HG02678 (cell line): ENCODE measurements at regions not wholly inside any gene's neighbourhood (a gene's known extent, or its start where the extent isn't known, plus 50 kb on each side); places are given as distances from the start of the nearest gene placed in this dataset.
"Not testable (repeated sequence)": the region's sequence is repeated elsewhere in the genome, so short reads cannot be mapped to it uniquely, and the experiment has no call there.

Source experiments
- ATAC-seq: cut with Tn5 transposase; IDR thresholded peaks from one replicate; pipeline ENCODE4 v1.9.1; 2021; ENCODE audit warnings: mild to moderate bottlenecking, moderate library complexity; ENCODE audit not compliant: unreplicated experiment

GRCh38 chr2:181737302-181737701 lies 57.0 kb upstream of the NEUROD1 start:
- ATAC-seq: not testable (repeated sequence)

GRCh38 chr2:181738074-181738473 lies 57.8 kb upstream of the NEUROD1 start:
- peak; percentile 52 for ATAC-seq

GRCh38 chr2:181738563-181738962 lies 58.2 kb upstream of the NEUROD1 start:
- no peak for ATAC-seq

GRCh38 chr2:181741756-181742155 lies 61.4 kb upstream of the NEUROD1 start:
- ATAC-seq: no peak

GRCh38 chr2:181742361-181742760 lies 62.0 kb upstream of the NEUROD1 start:
- ATAC-seq: no peak

GRCh38 chr2:181742922-181743722 lies 62.8 kb upstream of the NEUROD1 start:
- peak; percentile 53 for ATAC-seq

GRCh38 chr2:181743723-181744031 lies 63.4 kb upstream of the NEUROD1 start:
- no peak for ATAC-seq

- ATAC-seq: no peak
Measured at GRCh38 chr2:181745796-181746540, 65.7 kb upstream of the NEUROD1 start.

GRCh38 chr2:181746844-181747243 lies 66.5 kb upstream of the NEUROD1 start:
- no peak for ATAC-seq

- no peak for ATAC-seq
Measured at GRCh38 chr2:181750305-181750704, 70.0 kb upstream of the NEUROD1 start.

GRCh38 chr2:181751266-181752030 lies 71.1 kb upstream of the NEUROD1 start:
- no peak for ATAC-seq

- ATAC-seq: no peak
Measured at GRCh38 chr2:181752301-181752700, 72.0 kb upstream of the NEUROD1 start.

GRCh38 chr2:181753686-181754085 lies 73.4 kb upstream of the NEUROD1 start:
- ATAC-seq: no peak

GRCh38 chr2:181754105-181754504 lies 73.8 kb upstream of the NEUROD1 start:
- ATAC-seq: no peak

- ATAC-seq: no peak
Measured at GRCh38 chr2:181755181-181755580, 74.9 kb upstream of the NEUROD1 start.

- no peak for ATAC-seq
Measured at GRCh38 chr2:181760521-181760920, 80.2 kb upstream of the NEUROD1 start.

GRCh38 chr2:181761175-181761574 lies 80.9 kb upstream of the NEUROD1 start:
- ATAC-seq: no peak

GRCh38 chr2:181762000-181762399 lies 81.7 kb upstream of the NEUROD1 start:
- ATAC-seq: no peak

- no peak for ATAC-seq
Measured at GRCh38 chr2:181762848-181763247, 82.5 kb upstream of the NEUROD1 start.

GRCh38 chr2:181763423-181763822 lies 83.1 kb upstream of the NEUROD1 start:
- no peak for ATAC-seq

- ATAC-seq: no peak
Measured at GRCh38 chr2:181764095-181764963, 84.0 kb upstream of the NEUROD1 start.
